Loucy (cell line): ENCODE measurements at regions not wholly inside any gene's neighbourhood (a gene's known extent, or its start where the extent isn't known, plus 50 kb on each side); places are given as distances from the start of the nearest gene placed in this dataset.

ENCODE experiments used
- EZH2phosphoT487 ChIP-seq: fragments of 200-600 bp; IDR thresholded peaks from 2 replicates; pipeline ENCODE4 v1.6.1; 2018; ENCODE audit warnings: antibody characterized with exemption, mild to moderate bottlenecking, moderate library complexity, borderline replicate concordance
- TF ChIP-seq, protein P1 (sequence below): fragments of 200-600 bp; sonication (generic); conservative IDR thresholded peaks from 2 replicates; pipeline ENCODE4 v1.5.1; 2014; ENCODE audit warnings: mild to moderate bottlenecking, antibody characterized with exemption, low read length

DNA sequence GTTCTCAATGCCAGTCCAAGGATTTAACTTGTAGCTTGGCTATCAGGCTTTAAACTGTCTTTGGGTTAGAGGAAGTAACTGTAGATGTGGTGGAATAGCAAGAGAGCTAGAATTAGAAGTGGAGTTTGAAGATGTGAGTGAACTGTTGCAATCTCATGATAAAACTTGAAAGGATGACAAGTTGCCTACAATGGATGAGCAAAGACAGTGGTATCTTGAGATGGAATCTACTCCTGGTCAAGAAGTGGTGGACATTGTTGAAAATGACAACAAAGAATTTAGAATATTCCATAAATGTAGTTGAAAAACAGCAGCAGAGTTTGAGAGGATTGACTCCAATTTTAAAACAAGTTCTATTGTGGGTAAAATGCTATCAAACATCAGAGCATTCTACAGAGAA, 199.0 kb downstream of the DUSP6 start:
- TF ChIP-seq, protein P1, sequence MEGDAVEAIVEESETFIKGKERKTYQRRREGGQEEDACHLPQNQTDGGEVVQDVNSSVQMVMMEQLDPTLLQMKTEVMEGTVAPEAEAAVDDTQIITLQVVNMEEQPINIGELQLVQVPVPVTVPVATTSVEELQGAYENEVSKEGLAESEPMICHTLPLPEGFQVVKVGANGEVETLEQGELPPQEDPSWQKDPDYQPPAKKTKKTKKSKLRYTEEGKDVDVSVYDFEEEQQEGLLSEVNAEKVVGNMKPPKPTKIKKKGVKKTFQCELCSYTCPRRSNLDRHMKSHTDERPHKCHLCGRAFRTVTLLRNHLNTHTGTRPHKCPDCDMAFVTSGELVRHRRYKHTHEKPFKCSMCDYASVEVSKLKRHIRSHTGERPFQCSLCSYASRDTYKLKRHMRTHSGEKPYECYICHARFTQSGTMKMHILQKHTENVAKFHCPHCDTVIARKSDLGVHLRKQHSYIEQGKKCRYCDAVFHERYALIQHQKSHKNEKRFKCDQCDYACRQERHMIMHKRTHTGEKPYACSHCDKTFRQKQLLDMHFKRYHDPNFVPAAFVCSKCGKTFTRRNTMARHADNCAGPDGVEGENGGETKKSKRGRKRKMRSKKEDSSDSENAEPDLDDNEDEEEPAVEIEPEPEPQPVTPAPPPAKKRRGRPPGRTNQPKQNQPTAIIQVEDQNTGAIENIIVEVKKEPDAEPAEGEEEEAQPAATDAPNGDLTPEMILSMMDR: no peak
- TF ChIP-seq EZH2phosphoT487: no peak
